ENCODE measurements at regions not wholly inside any gene's neighbourhood (a gene's known extent, or its start where the extent isn't known, plus 50 kb on each side); places are given as distances from the start of the nearest gene placed in this dataset.
A peak's percentile ranks its signal among the peaks of the same experiment; 100 is the strongest.

DNA sequence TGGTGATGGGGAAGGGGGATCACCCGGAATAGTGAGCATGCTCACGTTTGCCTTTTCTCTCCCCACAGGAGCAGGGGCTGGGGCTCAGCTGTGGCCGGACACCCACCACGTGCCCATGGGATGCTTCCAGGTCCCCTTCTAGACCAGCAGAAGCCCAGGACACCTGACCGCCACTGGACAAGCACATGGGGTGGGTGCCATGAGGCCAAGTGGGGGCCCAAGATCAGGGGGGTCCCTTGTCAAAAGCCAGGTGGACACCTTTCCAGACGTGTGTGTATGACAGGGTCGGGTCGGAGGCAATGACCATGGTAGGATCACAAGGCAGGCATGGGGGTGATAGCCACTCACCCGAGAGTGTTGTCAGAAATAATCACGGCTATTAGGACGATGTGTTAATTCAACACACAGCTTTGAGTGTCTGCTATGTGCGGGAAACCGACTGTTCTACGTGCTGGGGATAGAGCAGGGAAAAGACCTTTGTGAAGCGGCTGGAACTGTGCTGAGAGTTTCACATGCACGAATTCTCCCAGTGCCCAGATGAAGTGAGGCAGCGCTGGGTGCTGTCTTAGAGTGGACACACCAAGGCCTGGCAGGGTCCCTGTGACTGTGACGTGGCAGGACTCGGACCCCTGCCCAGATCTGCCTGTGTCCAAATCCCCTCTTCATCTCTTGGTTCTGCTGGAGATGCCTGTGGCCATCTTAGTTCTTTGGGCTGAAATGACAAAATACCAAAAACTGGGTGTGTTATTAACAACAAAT is 244.7 kb downstream of the NDUFA10 start:
- peak; percentile 45 to 74 for DNase-seq (ENCODE audit: low spot score in 2 of 2)
- no peaks in the 10 kb centered on the region for H3K9me3 ChIP-seq
- H3K4me3 ChIP-seq: no peak overlapping the region
- TF ChIP-seq POLR2AphosphoS5 (IDR thresholded peaks at IDR 0.05): no peak
- TF ChIP-seq, protein P1, sequence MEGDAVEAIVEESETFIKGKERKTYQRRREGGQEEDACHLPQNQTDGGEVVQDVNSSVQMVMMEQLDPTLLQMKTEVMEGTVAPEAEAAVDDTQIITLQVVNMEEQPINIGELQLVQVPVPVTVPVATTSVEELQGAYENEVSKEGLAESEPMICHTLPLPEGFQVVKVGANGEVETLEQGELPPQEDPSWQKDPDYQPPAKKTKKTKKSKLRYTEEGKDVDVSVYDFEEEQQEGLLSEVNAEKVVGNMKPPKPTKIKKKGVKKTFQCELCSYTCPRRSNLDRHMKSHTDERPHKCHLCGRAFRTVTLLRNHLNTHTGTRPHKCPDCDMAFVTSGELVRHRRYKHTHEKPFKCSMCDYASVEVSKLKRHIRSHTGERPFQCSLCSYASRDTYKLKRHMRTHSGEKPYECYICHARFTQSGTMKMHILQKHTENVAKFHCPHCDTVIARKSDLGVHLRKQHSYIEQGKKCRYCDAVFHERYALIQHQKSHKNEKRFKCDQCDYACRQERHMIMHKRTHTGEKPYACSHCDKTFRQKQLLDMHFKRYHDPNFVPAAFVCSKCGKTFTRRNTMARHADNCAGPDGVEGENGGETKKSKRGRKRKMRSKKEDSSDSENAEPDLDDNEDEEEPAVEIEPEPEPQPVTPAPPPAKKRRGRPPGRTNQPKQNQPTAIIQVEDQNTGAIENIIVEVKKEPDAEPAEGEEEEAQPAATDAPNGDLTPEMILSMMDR (IDR thresholded peaks at IDR 0.05): no peak
- peaks cover 7% of the 10 kb centered on the region for H3K4me1 ChIP-seq
- WGBS: 95% methylated on average over 18 of the region's 19 CpGs
- no peak overlapping the region for H3K27ac ChIP-seq
- H3K27me3 ChIP-seq: peaks cover 27% of the 10 kb centered on the region
- no peaks in the 10 kb centered on the region for H3K36me3 ChIP-seq

DNA sequence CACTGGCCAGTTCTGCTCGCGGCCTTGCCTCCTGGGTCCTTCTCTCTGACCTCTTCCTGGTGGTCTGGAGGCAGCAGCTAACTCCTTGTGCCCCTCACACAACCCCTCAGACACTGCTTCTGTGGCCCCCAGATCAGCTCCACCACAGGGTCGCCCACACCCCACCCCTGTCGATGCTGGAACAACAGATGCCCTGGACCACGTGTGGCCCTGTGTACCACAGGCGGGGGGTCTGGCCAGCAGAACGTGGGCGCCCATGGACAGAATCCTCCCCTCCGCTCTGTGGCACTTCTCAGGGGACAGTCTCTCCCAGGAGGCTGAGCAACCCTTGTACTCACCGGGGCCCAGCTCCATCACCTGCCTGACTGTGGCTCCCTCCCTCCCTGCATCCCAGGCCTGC is 245.6 kb downstream of the NDUFA10 start:
- H3K27me3 ChIP-seq: peaks cover 34% of the 10 kb centered on the region
- no peak overlapping the region for H3K27ac ChIP-seq
- H3K36me3 ChIP-seq: no peaks in the 10 kb centered on the region
- 94% methylated on average over 3 of the region's 10 CpGs for WGBS
- TF ChIP-seq POLR2AphosphoS5 (IDR thresholded peaks at IDR 0.05) (no peak), EP300 (IDR thresholded peaks at IDR 0.05) (no peak), POLR2A (IDR thresholded peaks at IDR 0.05) (no peak)
- TF ChIP-seq, protein P1 (IDR thresholded peaks at IDR 0.05): no peak
- peak; percentile 48 to 69 for DNase-seq (ENCODE audit: low spot score in 2 of 2)
- H3K9me3 ChIP-seq: no peaks in the 10 kb centered on the region
- no peak overlapping the region for H3K4me3 ChIP-seq
- peaks cover 7% of the 10 kb centered on the region for H3K4me1 ChIP-seq

DNA sequence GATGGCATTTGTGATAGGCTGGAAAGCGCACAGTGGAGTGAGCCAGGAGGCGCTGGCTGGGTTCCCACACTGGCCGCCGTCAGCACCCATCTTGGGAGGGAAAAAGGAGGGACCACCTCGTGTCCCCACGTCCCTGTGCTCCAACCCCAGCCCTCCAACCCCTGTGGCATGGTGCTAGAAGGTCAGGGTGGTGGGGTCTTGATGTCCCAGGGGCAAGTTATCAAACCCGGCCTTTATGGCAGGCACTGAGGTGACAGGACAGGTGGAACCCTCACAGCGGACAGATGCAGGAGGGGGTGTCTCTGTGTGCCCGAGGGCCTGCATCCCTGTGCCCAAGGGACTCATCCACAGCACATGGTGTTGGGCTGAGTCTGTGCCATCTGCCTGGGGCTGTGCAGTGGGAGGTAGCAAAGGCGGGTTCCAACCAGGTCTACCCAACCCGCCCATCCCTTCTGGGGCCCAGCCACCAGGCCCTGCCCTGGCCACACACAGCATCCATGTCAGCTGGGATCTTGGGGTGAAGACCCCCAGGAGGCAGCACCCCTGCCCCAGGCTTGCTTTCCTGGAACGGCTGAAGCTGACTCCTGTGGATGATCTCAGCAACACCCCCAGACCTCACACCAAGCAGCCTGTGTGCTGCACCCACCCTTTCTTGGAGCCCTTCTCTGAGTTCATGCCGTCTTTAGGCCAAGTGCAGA is 246.1 kb downstream of the NDUFA10 start:
- Histone ChIP-seq H3K4me3 (no peak overlapping the region), H3K4me1 (peaks cover 7% of the 10 kb centered on the region), H3K9me3 (no peaks in the 10 kb centered on the region), H3K27ac (no peak overlapping the region), H3K36me3 (no peaks in the 10 kb centered on the region), H3K27me3 (peaks cover 34% of the 10 kb centered on the region)
- WGBS: 79% methylated on average over 7 of the region's 13 CpGs
- TF ChIP-seq POLR2AphosphoS5 (IDR thresholded peaks at IDR 0.05) (no peak), POLR2A (IDR thresholded peaks at IDR 0.05) (no peak), EP300 (IDR thresholded peaks at IDR 0.05) (no peak)
- TF ChIP-seq, protein P1 (IDR thresholded peaks at IDR 0.05): no peak
- DNase-seq (ENCODE audit: low spot score in 2 of 2): peak; percentile 47 to 48

DNA sequence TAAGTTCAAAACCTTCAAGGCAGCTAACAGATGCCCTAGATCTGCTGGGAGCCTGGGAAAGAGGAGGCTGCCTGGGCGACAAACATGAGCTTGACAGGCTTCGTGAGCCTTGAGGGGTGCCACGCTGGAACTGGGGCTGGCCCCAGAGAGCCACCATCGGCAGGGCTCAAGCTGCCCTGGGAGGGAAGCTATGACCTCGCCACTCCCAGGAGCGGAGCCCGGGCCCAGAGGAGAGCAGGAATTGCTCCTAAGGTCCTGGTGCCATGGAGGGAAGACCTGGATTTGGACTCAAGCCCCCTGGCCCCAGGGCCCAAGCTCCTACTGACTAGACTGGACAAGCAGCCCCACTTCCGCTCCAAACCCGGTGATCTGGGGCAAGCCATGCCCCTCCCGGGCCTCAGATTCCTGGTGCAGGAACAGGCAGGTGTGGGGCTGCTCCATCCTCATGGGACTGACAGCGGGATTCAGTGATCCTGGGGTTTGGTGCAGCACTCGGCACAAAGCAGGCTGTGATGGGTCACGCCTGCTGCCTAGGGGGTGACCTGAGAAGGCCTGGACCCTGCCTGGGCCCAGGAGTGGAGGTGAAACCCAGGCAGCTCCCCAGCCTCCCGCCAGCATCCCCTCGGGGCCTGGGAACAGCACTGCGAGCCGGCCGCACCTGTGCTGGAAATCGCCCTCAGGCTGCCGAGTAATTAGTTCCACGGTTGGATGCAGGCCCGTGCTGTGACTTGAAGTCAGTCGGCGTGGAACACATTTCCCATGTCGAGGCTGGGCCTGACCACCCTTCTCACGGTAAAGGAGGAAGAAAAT is 246.9 kb downstream of the NDUFA10 start:
- DNase-seq (ENCODE audit: low spot score in 2 of 2): peak; percentile 60 to 76
- 60% methylated on average over 14 of the region's 26 CpGs for WGBS
- TF ChIP-seq POLR2AphosphoS5 (IDR thresholded peaks at IDR 0.05) (no peak), POLR2A (IDR thresholded peaks at IDR 0.05) (no peak), EP300 (IDR thresholded peaks at IDR 0.05) (no peak)
- TF ChIP-seq, protein P1 (IDR thresholded peaks at IDR 0.05): no peak
- H3K4me1 ChIP-seq: peaks cover 7% of the 10 kb centered on the region
- no peak overlapping the region for H3K4me3 ChIP-seq
- H3K9me3 ChIP-seq: no peaks in the 10 kb centered on the region
- no peak overlapping the region for H3K27ac ChIP-seq
- peaks cover 37% of the 10 kb centered on the region for H3K27me3 ChIP-seq
- no peaks in the 10 kb centered on the region for H3K36me3 ChIP-seq

DNA sequence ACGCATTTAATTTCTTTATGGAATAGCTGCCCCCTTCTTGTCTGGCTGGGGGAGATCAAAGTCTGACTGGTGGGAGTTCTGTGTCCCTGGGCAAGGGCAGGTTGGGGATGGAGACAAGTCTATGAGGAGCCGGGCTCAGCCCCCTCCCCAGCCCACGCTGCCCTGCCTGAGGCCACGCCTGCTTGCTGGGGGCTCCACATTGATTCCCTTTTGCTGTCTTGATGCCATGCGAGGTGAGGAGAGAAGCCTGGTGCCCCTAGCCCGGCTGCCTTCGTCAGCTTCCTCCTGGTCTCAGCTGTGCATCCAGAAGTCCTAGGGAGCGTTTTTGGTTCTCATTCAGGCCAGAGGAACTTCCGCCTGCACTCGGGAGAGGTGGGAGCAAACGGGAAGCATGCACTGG is 247.9 kb downstream of the NDUFA10 start:
- H3K4me1 ChIP-seq: peaks cover 7% of the 10 kb centered on the region
- H3K9me3 ChIP-seq: no peaks in the 10 kb centered on the region
- H3K27me3 ChIP-seq: peaks cover 37% of the 10 kb centered on the region
- peak; percentile 52 to 55 for DNase-seq (ENCODE audit: low spot score in 2 of 2)
- TF ChIP-seq POLR2AphosphoS5 (IDR thresholded peaks at IDR 0.05): no peak
- TF ChIP-seq, protein P1 (IDR thresholded peaks at IDR 0.05): no peak
- TF ChIP-seq EP300 (IDR thresholded peaks at IDR 0.05): no peak
- no peak for TF ChIP-seq POLR2A (IDR thresholded peaks at IDR 0.05)
- no peaks in the 10 kb centered on the region for H3K36me3 ChIP-seq
- H3K27ac ChIP-seq: no peak overlapping the region
- WGBS: 89% methylated on average over 11 of the region's 11 CpGs
- H3K4me3 ChIP-seq: no peak overlapping the region

Measured in suprapubic skin (tissue), 4 donors.